ENCODE measurements at regions not wholly inside any gene's neighbourhood (a gene's known extent, or its start where the extent isn't known, plus 50 kb on each side); places are given as distances from the start of the nearest gene placed in this dataset.

GRCh38 chr5:120354126-120354525, 110.0 kb upstream of the PRR16 start:
- TF ChIP-seq CTCF (IDR thresholded peaks at IDR 0.05) (no peak), POLR2A (IDR thresholded peaks at IDR 0.05) (no peak)
- intact Hi-C loops (cut with DNase I) = no loop called here
- DNase-seq = no peak
- WGBS, 4 donors = 68 to 84% (median 78%) methylated on average over 2 of the region's 2 CpGs
- Histone ChIP-seq H3K36me3 (replicated peaks in 1 of 2) (no peaks in the 10 kb centered on the region), H3K27ac (no peak overlapping the region), H3K4me3 (no peak overlapping the region), H3K27me3 (no peaks in the 10 kb centered on the region), H3K9me3 (replicated peaks in 1 of 3) (peaks cover 0 to 5% (median 0%) of the 10 kb centered on the region in 3 donors), H3K4me1 (replicated peaks in 1 of 2) (no peaks in the 10 kb centered on the region)

GRCh38 chr5:120358949-120359348, 105.2 kb upstream of the PRR16 start:
- no peak overlapping the region for H3K27ac ChIP-seq
- H3K9me3 ChIP-seq (replicated peaks in 1 of 3) = no peaks in the 10 kb centered on the region
- H3K4me3 ChIP-seq = no peak overlapping the region
- 78 to 85% (median 82%) methylated on average over 3 of the region's 3 CpGs for WGBS, 4 donors
- intact Hi-C loops (cut with DNase I) = no loop called here
- no peak for TF ChIP-seq CTCF (IDR thresholded peaks at IDR 0.05)
- TF ChIP-seq POLR2A (IDR thresholded peaks at IDR 0.05) = no peak
- no peaks in the 10 kb centered on the region for H3K27me3 ChIP-seq
- DNase-seq = no peak
- no peaks in the 10 kb centered on the region for H3K4me1 ChIP-seq (replicated peaks in 1 of 2)
- H3K36me3 ChIP-seq (replicated peaks in 1 of 2) = no peaks in the 10 kb centered on the region

GRCh38 chr5:120361941-120362340, 102.2 kb upstream of the PRR16 start:
- Histone ChIP-seq H3K36me3 (replicated peaks in 1 of 2) (no peaks in the 10 kb centered on the region), H3K27me3 (no peaks in the 10 kb centered on the region), H3K4me1 (replicated peaks in 1 of 2) (no peaks in the 10 kb centered on the region), H3K27ac (no peak overlapping the region), H3K4me3 (no peak overlapping the region), H3K9me3 (replicated peaks in 1 of 3) (no peaks in the 10 kb centered on the region)
- WGBS, 4 donors = 75 to 83% (median 76%) methylated on average over 3 of the region's 3 CpGs
- intact Hi-C loops (cut with DNase I) = no loop called here
- TF ChIP-seq CTCF (IDR thresholded peaks at IDR 0.05) (no peak), POLR2A (IDR thresholded peaks at IDR 0.05) (no peak)
- DNase-seq = no peak

- intact Hi-C loops (cut with DNase I) = no loop called here
- no peaks in the 10 kb centered on the region for H3K36me3 ChIP-seq (replicated peaks in 1 of 2)
- no peak for DNase-seq
- H3K4me3 ChIP-seq = no peak overlapping the region
- no peak overlapping the region for H3K27ac ChIP-seq
- H3K27me3 ChIP-seq = no peaks in the 10 kb centered on the region
- TF ChIP-seq CTCF (IDR thresholded peaks at IDR 0.05) = no peak
- no peaks in the 10 kb centered on the region for H3K4me1 ChIP-seq (replicated peaks in 1 of 2)
- H3K9me3 ChIP-seq (replicated peaks in 1 of 3) = no peaks in the 10 kb centered on the region
- 79 to 88% (median 87%) methylated on average over 5 of the region's 5 CpGs for WGBS, 4 donors
Measured at GRCh38 chr5:120362426-120362825, 101.7 kb upstream of the PRR16 start.
